Head of caudate nucleus (tissue), 42 donors: ENCODE measurements at regions not wholly inside any gene's neighbourhood (a gene's known extent, or its start where the extent isn't known, plus 50 kb on each side); places are given as distances from the start of the nearest gene placed in this dataset.

Experiments used
- DNase-seq, 42 donors: peaks; one replicate each; pipeline versions ENCODE4 v3.0.0 to v3.0.0-alpha.2; 2020 to 2021; ENCODE audit warnings: mixed read lengths in 7 of 42
- intact Hi-C: fragments of 100-400 bp; cut with DNase I; formaldehyde crosslinking; loops from one replicate; pipeline ENCODE4 v1.15.0; 2022

DNA sequence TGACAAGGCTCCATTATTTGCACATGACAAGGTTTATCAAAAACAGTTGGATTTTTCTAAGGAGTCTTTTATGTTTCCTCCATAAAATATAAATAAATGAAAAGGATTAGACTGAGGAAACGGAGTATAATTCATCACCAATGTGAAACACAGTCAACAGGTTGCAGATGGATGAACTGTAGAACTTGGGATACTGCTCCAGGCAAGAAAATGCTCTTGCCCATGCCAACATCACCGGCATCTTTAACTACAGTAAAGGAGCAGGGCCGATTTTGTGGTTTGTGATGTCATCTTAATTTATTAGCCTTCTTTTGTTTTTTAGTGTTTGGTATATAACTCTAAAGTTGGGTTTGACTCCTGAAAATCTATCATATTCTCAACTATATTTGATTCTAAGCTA is 577.3 kb downstream of the EPHA4 start:
- DNase-seq: no peak
- intact Hi-C loops: no loop called here

DNA sequence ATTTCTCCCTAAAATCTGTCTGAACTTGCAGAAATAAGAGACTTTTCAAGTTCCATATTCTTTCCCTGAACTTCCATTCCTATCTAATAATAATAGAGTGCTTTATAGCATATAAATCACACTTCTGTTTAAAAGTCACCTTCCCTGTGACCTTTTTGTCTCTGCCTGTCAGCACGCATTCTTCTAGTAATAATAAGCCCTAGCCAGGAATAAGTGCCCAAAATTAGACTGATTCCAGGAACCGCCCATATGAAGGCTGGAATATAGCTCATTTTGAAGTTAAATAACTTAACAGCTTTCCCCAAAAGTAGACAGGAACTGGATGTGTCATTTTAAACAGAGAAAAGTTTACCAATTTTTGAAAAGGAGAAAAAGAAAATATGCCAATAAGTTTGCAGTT is 576.5 kb downstream of the EPHA4 start:
- no peak for DNase-seq
- intact Hi-C loops: no loop called here

DNA sequence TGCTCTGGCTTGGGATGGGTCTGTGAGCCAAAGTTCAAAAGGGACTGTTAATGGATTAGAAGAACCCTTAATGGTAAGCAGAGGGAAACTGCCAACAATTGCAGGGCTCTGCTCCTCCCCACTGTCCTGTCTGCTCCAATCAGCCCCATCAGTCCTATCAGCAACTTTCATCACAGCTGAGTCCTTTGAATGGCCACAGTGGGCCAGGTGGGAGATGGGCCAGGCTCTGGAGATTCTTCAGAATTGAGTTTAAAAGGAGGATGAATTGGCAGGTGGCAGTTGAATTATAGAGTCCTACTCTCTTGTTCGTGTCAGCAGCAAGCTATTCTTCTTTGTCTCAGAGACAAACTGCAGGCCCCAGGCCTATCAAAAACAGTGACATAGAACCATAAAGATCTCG is 573.9 kb downstream of the EPHA4 start:
- intact Hi-C loops: no loop called here
- DNase-seq: no peak

GRCh38 chr2:220999356-220999755 is 572.7 kb downstream of the EPHA4 start:
- intact Hi-C loops: no loop called here
- DNase-seq: no peak

GRCh38 chr2:221001381-221001801 is 570.7 kb downstream of the EPHA4 start:
- intact Hi-C loops: no loop called here
- no peak for DNase-seq

DNA sequence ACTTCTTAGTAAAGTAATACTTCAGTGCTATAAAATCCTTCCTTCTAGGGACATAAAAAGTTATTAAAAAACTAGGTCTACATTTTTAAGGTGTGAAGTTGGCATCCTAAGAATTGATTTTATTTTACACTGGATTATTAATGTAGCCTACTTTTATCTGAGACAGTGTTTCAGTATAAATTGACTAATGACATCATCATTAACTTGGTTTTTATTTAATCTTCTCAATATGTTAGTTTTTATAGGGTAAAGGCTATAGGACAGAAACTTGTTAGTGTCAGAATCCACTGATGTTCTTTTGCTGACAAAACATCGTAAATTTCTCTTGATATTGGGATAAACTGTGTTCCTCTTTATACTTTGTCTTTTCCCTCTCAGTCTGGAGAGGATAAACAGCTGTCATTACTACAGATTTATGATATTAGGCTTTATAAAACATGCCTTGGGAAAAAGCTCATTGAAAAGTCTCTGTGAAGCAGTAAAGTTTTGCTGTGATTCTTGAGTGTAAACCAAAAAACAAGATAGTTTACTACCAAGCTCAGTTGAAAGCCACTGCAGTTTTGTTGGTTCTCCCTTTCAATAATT is 569.9 kb downstream of the EPHA4 start:
- intact Hi-C loops: no loop called here
- DNase-seq: no peak

GRCh38 chr2:221005338-221005737 is 566.8 kb downstream of the EPHA4 start:
- intact Hi-C loops: no loop called here
- DNase-seq: no peak

GRCh38 chr2:221006084-221006483 is 566.0 kb downstream of the EPHA4 start:
- no peak for DNase-seq
- intact Hi-C loops: no loop called here

GRCh38 chr2:221016551-221016950 is 555.6 kb downstream of the EPHA4 start:
- intact Hi-C loops: no loop called here
- no peak for DNase-seq

DNA sequence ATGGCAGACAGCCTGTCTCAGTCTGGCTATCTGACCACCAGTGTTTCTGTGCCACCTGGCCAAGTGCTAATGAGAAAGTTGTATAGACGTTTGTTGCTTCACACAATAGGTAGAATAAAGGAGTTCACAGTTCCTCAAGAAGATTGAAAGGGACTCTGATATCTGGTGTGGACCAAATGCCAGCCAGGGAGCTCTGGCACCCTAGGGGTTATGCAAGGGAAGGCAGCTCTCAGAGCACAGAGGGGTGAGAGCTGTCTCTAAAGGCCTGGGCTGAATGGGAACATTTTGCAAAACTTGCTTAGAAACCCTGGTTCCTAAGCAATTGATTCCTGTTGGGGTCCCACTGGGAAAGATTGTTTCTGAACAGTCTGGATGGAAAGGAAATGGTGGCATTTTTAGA is 553.8 kb downstream of the EPHA4 start:
- no peak for DNase-seq
- intact Hi-C loops: no loop called here

- no peak for DNase-seq
- intact Hi-C loops: no loop called here
Observed at GRCh38 chr2:221019668-221020067, 552.4 kb downstream of the EPHA4 start.

DNA sequence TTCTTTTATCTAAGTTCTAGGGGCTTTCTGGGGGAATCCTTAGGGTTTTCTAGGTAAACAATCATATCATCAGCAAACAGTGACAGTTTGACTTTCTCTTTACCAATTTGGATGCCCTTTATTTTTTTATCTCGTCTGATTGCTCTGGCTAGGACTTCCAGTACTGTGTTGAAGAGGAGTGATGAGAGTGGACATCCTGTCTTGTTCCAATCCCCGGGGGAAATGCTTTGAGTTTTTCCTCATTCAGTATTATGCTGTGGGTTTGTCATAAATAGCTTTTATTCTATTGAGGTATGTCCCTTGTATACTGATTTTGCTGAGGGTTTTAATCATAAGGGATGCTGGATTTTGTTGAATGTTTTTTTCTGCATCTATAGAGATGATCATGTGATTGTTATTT is 549.5 kb downstream of the EPHA4 start:
- no peak for DNase-seq
- intact Hi-C loops: no loop called here

DNA sequence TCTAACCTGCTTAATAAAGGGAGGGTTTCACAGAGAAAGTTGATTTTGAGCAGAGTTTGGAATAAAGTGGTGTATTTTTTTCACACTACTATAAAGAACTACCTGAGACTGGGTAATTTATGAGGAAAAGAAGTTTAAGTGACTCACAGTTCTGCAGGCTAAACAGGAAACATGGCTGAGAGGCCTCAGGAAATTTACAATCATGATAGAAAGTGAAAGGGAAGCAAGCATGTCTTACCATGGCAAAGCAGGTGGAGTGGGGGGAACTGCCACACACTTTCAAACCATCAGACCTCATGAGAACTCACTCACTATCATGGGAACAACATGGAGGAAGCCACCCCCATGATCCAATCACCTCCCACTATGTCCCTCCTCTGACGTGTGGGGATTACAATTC is 546.7 kb downstream of the EPHA4 start:
- DNase-seq: no peak
- intact Hi-C loops: no loop called here

- no peak for DNase-seq
- intact Hi-C loops: no loop called here
Observed at GRCh38 chr2:221034026-221034701, 537.9 kb downstream of the EPHA4 start.

DNA sequence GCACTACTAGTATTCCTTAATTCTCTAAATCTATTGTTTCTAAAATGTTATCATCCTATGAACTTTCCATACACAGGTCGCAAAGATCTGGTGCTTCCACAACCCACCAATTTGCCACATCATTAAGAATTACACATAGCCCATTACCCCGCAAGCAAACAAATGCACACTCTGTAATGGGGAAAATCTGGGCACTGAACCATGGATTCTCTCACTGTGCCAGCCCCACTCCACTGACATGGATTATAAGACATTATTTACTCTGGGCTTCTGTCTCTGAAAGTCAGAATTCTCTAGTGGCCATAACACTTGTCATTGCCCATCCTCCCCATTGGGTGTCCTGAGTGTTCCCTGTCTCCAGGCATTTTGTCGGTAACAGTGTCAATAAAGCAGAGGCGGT is 537.1 kb downstream of the EPHA4 start:
- intact Hi-C loops: no loop called here
- DNase-seq: no peak

GRCh38 chr2:221042926-221043325 is 529.2 kb downstream of the EPHA4 start:
- no peak for DNase-seq
- intact Hi-C loops: no loop called here

DNA sequence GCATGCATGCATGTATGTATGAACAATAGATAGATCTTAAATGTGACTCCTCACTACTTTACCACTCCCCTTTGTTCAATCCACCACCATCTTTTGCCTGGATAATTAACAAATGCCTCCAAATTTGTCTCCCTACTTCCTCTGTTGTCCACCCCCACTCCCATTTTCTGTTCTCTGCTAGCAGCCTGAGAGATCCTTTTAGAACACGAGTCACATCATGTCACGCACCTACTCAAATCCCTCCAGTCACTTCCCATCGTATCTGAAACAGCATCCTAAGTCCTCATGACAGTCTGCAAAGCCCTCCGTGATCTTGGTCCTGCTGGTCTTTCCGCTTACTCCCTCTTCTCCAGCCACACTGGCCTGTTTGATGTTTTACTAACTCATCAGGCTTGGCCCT is 527.3 kb downstream of the EPHA4 start:
- DNase-seq: peak in 22 of 42 donors; percentile 3 to 76 (median 28)
- intact Hi-C loops: no loop called here

- intact Hi-C loops: no loop called here
- DNase-seq: no peak
Observed at GRCh38 chr2:221050020-221050795, 521.9 kb downstream of the EPHA4 start.

GRCh38 chr2:221051162-221051561 is 520.9 kb downstream of the EPHA4 start:
- intact Hi-C loops: no loop called here
- DNase-seq: no peak

- intact Hi-C loops: no loop called here
- DNase-seq: no peak
Observed at GRCh38 chr2:221060376-221060775, 511.7 kb downstream of the EPHA4 start.

DNA sequence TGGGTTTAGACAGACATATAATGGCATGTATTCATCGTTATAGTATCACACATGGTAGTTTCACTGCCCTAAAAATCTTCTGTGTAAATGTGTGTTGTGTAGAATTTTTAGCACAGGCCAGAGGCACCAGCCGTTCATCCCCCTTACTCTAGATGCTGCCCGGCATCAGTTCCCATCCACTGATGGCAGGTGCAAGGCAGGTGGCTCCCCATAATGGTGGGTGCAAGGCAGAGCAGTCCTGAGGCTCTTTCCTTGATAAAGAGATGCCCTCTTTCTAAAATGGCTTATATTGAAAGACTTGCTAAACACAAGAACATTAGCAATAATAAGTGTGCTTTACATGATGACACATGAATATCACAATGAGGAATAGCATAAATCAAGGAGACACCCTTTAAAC is 508.5 kb downstream of the EPHA4 start:
- DNase-seq: no peak
- intact Hi-C loops: no loop called here
